ENCODE measurements at regions not wholly inside any gene's neighbourhood (a gene's known extent, or its start where the extent isn't known, plus 50 kb on each side); places are given as distances from the start of the nearest gene placed in this dataset.
"Not testable (repeated sequence)": the region's sequence is repeated elsewhere in the genome, so short reads cannot be mapped to it uniquely, and the experiment has no call there.

DNA sequence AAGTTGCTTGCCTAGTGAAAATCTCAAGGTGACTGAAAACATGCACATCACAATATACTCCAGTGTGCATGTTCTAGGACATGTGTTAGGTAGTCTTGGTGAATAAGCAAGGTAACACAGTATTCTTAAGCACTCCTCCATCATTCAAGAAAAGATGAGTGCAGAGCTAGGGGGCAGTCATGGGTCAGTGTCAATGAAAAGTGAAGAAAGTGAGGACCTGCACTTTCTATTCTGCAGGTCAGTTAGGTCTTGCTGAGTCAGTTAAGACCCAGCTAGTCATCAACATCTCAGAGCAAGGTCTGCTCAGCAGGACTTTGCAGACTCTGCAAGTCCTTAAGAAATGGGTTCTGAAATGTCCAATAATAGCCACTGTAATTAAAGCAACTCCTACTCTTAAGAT lies 754.1 kb downstream of the TTLL7 start:
- not testable (repeated sequence) for DNase-seq (ENCODE audit: low read depth)

DNA sequence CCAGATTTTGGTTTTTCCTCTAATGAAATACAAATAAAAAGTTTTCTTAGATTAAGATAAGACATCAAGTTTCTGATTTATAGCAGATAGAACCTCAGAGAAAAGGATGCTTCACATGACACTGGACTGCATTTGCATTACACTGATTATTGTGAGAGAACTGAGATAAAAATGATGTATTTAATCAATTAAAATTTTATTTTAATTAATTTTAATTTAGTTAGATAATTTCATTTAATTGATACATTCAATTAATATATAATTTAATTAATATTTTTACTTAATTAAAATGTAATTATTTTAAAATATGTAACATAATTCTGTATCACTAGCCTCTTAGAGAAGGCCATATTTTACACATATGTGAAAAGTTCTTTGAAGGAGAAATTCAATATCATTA lies 759.4 kb downstream of the TTLL7 start:
- not testable (repeated sequence) for DNase-seq (ENCODE audit: low read depth)

DNA sequence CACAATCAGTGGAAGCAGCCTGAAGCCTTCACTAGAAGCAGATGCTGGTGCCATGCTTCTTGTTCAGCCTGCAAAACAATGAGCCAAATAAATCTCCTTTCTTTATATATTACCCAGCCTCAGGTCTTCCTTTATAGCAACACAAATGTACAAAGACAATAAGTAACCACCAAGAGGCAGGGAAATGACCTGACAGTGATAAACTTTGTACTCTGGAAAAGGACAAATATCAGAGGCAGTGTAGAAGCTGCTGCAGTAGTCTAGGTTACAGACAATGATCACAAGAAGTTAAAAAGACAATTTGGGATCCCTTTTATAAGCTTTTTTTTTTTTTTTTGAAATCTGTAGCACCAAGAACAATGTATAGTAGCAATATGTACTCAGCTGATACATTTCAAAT lies 760.3 kb downstream of the TTLL7 start:
- not testable (repeated sequence) for DNase-seq (ENCODE audit: low read depth)

DNA sequence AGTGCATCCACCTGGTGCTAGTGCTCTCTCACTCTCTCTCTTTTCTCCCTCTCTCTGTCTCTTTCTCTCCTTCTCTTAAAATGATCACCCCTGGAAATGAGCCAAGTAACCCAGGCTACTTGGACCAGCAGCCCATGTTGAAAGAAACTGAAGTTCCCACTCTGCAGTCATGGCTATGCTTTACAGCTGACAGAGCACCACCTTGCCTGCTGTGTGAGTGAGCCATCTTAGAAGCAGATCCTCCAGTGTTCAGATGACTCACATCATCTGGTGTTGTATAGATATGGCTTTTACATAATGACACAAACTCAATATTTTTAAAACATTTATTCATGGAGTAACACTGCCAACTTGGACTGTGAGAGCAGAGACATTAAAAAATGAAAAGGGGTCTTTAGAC lies 779.1 kb downstream of the TTLL7 start:
- not testable (repeated sequence) for DNase-seq (ENCODE audit: low read depth)

DNA sequence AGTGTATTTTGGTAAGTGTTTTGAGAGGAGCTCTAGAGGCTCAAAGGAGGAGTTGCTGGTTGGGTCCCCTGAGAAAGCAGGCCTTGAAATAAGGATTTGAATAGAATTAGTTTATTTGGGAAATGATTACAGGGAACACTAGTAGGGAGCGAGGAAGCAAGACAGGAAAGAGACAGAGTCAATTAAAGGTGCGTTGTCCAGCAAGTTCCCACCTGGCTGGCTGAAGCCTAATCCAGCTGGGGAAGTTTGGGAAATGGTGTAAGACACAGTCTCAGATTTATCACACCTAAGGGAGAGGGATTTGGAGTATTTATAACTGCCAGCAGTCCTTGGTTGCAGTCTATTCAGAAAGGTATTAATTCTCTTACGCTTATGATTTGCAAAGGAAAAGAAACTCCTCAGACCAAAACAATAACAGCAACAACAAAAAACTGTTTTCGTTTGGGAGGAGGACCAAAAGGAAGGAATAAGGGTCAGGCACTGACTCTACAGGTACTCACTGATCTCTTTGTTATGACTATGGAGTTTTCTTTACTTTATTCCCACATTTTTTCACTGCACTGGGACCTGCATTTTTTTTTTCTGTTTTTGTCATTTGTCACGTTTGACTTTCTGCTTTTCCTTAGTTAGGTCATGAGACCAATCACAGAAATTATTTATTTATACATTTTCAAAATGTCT lies 780.8 kb downstream of the TTLL7 start:
- DNase-seq (ENCODE audit: low read depth): not testable (repeated sequence)

DNA sequence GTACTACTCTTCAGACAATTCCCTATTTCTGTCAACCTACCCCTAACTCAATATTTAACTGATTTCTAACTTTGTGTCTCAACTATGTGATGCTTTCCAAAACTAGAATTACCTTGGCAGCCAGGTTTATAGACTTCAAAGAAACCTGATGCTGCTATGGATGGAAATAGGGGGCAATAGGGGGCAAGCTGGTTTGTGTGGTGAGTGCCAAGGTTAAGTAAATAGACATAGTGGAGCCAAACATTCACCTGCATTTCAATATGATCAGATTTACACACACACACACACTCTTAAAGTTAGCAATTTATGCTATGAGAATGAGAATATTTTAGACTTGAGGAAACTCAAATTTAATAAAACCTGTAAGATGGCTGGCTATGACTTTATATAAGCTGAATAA lies 784.6 kb downstream of the TTLL7 start:
- DNase-seq (ENCODE audit: low read depth): not testable (repeated sequence)

DNA sequence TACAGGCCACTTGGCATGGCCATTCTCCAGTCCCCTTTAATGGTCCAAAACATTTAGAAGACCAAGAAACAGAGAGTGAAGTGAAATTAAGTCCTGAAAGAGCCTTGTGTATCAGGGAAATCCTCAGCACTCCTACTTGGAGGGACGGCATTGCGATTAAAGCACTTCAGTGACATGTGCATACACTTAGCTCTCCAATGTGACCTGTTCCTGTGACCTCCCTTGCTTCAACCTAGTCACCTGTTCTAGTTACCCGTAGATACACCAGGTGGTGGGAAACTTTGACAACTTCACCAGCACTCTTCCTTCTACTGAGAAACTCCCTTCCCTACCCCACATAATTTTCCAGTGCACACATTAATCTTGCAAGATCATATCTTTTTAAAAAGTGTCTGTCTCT lies 785.3 kb downstream of the TTLL7 start:
- DNase-seq (ENCODE audit: low read depth): not testable (repeated sequence)

DNA sequence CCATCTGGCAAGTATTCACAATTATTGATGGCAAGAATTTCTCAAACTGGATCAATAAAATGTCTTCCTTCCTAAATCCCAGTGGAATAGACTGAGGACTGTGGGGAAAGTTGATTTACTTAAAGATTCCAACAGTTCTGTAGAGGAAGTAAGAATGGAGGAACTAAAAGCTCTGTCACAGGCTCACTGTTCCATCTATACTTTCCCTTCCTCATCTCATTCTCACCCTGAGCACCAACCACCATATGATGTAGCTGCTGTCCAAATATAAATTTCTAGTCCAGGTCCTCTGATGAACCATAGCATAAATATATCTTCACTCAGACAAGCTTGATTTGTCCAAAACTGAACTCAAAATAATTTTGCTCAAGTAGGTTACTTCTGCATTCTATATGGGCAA lies 786.9 kb downstream of the TTLL7 start:
- DNase-seq (ENCODE audit: low read depth): not testable (repeated sequence)

DNA sequence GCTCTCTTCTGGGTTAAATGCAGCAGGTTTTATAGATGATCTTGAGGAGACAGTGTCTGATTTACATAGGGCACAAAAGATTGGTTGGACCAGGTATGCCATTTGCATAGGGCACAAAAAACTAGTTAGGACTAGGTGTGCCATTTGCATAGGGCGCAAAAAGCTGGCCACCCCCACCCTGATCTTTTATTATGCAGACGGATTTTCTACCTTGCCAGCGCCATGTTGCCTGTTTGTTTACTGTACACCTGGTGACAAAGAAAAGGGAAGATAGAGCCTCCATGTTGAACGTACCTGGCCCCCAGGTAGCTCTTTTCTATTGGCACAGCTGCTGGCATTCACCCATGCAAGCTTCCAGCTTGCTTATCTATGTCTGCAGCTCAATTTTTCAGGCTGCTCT lies 790.4 kb downstream of the TTLL7 start:
- DNase-seq (ENCODE audit: low read depth): not testable (repeated sequence)

DNA sequence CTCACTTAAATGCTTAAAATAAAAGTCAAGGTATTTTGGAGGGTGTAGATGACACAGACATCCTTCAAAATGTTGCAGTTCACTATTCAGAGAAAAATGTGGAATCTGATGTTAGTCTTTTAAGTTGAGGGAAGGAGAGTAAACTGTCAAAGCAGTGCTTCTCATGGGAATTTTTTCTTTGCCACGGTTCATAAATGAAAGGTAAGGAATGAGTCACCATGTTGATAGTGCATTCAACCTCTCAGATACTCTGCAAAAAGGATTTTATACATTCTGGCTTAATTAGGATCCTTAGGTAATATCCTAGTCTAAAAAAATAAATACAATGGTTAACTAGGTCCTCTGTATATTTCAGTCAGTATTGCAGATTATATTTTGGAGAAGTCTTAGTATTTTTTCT lies 804.3 kb downstream of the TTLL7 start:
- not testable (repeated sequence) for DNase-seq (ENCODE audit: low read depth)

DNA sequence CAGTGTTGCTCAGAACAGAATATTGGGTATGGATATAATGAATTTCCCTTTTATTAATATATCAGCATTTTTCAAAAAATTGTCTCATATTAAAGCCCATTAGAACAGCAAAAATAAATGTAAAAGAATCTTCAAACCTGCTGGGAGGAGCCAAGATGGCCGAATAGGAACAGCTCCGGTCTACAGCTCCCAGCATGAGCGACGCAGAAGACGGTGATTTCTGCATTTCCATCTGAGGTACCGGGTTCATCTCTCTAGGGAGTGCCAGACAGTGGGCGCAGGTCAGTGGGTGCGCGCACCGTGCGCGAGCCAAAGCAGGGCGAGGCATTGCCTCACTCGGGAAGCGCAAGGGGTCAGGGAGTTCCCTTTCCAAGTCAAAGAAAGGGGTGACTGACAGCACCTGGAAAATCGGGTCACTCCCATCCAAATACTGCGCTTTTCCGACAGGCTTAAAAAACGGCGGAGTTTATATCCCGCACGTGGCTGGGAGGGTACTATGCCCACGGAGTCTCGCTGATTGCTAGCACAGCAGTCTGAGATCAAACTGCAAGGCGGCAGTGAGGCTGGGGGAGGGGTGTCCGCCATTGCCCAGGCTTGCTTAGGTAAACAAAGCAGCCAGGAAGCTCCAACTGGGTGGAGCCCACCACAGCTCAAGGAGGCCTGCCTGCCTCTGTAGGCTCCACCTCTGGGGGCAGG lies 816.8 kb downstream of the TTLL7 start:
- DNase-seq (ENCODE audit: low read depth): not testable (repeated sequence)

DNA sequence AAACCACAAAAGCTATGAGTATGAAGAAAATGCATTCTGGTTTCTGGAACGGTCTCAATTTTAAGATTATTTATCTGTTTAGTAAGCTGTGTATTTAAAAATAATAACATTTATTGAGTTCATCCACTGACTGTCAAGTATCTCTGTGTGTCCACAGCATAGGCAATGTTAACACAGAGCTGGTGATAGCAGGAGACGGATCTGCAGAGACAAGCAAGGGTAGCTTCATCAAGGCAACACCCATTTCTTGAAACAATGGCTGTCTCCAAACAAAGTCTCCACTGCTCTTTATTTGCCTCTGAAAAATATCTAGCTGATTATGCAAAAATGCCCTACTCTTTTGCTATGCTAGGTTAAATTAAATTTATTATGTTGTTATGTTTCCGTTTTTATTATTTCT lies 818.3 kb downstream of the TTLL7 start:
- not testable (repeated sequence) for DNase-seq (ENCODE audit: low read depth)

DNA sequence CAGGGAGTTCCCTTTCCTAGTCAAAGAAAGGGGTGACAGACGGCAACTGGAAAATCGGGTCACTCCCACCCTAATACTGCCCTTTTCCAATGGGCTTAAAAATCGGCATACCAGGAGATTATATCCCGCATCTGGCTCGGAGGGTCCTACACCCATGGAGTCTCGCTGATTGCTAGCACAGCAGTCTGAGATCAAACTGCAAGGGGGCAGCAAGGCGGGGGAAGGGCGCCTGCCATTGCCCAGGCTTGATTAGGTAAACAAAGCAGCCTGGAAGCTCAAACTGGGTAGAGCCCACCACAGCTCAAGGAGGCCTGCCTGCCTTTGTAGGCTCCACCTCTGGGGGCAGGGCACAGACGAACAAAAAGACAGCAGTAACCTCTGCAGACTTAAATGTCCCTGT lies 831.3 kb downstream of the TTLL7 start:
- not testable (repeated sequence) for DNase-seq (ENCODE audit: low read depth)

DNA sequence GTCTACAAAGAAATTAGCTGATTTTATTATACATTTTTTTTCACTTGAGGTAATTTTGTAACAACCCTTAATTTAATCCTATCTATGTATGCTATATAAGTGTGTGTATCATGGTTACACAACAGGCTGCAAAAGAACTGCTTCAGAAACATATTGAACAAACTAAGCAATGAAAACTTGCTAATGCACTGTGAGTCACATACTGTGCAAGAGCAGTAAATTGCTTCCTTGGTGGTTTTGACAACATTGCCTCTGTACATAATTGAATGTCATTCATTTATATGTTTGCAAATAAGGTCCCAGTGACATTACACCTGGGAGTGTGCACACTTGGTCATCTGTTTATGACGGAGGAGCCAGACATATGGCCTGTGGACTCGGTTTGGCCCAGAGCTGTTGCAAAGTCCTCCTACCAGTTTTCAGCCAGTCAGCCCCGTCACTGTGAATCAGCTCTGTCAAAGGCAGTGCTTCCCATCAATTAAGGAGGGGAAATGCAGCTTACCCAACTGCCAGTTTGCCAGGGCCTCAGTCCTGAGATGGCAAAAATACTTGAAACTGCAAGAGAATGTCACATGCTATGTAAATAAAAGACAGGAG lies 835.0 kb downstream of the TTLL7 start:
- not testable (repeated sequence) for DNase-seq (ENCODE audit: low read depth)

DNA sequence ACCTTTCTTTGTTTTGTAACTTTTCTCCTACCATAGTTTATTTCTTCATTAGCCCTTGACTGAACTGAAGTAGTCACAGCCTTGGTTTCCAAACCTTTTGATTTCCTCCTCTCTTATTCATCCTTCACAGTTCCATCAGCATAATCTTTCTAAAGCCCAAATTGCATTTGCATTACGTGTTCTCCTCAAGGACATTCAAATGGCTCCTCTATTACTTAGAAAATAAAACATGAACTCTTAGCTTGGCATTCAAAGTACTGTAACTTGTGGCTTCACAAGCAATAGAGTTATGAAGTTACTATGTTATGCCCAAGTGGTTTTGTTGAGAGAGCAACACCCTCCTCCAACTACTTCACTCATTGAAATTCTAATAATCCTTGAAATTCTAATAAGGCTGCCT lies 840.0 kb downstream of the TTLL7 start:
- not testable (repeated sequence) for DNase-seq (ENCODE audit: low read depth)

DNA sequence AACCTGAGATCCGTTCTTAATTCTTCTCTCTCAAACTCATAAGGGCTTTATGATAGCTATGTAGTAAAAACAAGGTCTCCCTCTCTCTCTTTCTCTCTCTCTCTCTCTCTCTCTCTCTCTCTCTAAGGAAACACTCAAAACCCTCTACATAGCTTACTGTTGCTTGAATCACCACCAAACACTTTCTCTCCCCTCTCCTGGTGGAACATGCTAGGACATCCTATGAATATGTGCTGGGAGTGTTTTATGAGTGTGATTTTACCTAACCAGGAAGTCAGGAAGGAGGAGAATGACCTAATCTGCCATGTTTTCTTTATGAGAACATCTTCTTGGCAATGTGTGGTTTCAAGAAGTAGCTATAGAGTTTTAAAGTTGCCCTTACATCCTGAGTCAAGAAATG lies 844.6 kb downstream of the TTLL7 start:
- DNase-seq (ENCODE audit: low read depth): not testable (repeated sequence)

DNA sequence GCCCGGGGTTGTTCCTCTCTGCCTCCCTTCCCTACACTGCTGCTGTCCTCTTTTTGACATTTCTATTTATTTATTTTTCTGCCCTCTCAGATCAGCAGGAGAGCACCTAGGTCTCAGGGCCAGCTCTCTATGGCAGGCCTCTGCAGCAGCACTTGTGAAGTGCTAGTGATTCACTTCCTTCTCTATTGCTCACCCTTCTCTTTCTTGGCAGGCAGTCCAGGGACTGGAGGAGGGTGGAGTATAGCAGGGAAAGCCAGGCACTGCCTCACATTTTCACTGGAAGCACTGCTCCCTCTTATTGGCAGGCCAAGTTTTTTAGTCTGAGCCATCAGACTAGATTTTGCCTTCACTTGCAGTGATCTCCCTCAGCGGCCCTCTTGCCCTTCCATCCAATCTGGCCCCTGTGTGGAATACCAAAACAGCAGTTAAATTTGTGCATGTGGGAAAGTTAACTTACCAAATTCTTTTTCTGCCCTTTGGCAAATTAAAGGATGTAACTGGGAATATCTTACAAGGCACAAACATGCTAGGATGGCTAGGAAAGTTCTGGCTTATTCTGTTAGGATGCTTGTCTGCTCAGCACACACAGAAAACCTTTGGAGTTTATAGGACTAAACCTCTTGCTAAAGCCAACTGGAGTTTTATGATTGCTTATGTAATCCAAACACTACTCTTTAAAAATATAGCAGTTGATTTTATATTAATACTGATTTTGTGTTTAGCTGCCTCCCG lies 847.6 kb downstream of the TTLL7 start:
- DNase-seq (ENCODE audit: low read depth): not testable (repeated sequence)

DNA sequence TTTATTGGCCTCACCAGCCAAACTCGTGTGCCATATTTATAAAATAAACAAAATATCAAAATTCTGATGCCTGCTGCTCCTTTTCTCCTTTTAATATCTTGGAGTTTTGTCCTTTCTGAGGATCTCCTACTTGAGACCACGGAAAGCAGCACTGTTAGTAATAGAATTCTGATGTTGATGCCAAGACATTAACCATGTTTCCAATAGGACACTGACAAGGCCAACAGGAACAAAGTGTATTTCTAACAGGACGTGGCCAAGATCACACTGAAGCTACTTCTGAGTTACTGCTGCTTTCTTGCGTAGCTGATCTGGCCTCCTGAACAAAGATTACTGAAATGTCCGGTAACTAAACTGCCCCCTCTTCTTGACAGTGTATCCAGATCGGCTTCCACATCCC lies 848.5 kb downstream of the TTLL7 start:
- not testable (repeated sequence) for DNase-seq (ENCODE audit: low read depth)

DNA sequence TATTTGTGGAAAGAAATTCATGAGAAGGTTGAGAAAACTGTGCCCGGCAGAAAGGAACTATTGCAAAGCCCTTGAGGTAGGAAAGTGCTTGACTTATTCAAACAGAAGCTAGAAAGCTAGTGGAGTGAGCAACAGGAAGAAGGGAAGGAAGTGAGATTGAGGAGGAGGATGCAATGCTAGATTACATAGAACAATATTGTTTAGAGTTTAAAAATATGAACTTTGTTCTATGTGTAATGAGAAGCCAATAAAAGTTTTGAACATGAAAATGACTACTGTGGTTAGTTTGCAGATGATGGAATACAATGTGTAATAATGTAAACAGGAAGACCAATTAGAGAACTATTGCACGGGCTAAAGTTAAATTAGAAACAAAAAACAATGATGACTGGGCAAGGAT lies 853.1 kb downstream of the TTLL7 start:
- DNase-seq (ENCODE audit: low read depth): not testable (repeated sequence)

DNA sequence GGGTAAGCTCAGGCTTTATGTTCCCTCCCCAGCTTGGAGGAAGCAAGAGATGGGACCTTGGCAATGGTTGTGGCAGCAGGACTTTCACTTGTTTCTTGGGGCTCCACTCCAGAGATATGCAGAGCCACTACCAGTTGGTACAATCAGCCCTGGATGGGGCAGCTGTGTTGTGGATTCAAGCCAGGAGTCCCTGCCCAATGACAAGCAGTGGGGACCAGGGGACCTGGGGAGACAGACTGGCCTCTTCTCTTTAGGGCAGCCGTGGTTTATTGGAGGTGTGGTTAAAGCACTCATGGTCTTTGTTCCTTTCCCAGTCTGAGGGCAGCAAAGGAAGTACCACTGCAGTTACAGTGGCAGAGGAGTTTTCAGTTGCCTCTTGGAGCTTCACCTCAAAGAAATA lies 856.1 kb downstream of the TTLL7 start:
- not testable (repeated sequence) for DNase-seq (ENCODE audit: low read depth)

DNA sequence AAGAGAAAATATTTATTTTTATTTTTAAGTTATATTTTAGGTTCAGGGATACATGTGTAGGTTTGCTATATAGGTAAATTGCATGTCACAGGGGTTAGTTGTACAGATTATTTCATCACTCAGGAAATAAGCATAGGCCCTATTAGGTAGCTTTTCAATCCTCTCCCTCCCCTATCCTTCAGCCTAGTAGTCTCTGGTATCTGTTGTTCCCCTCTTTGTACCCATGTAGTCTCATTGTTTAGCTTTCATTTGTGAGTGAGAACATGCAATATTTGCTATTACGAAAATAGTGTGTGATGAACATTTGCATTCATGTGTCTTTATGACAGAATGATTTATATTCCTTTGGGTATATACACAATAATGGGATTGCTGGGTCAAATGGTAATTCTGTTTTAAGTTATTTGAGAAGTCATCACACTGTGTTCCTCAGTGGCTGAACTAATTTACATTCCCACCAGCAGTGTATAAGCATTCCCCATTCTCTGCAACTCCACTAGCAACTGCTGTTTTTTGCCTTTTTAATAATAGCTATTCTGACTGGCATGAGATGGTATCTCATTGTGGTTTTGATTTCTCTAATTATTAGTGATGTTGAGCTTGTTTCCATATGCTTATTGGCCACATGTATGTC lies 863.3 kb downstream of the TTLL7 start:
- DNase-seq (ENCODE audit: low read depth): not testable (repeated sequence)

All from T follicular helper cell (primary cell).